Right lobe of liver (tissue), 4 donors: ENCODE measurements at regions not wholly inside any gene's neighbourhood (a gene's known extent, or its start where the extent isn't known, plus 50 kb on each side); places are given as distances from the start of the nearest gene placed in this dataset.

ENCODE experiments used
- POLR2A ChIP-seq: fragments of 450-650 bp; IDR thresholded peaks from one replicate; pipeline ENCODE4 v1.6.1; 2017; ENCODE audit warnings: antibody characterized with exemption, mild to moderate bottlenecking
- TF ChIP-seq, protein P1 (sequence below), 4 donors: fragments of 200-600 bp in 3 of 4; fragments of 450-650 bp in 1 of 4; IDR thresholded peaks; one replicate each; pipeline versions ENCODE4 v1.5.1 to v1.8.0; 2016 to 2022; ENCODE audit warnings: antibody characterized with exemption in 4 of 4, mild to moderate bottlenecking in 2 of 4
- donor health status: DM: no; HTN: no; CAD: no.
- donor health status: DM: no; HTN: no; CAD: no.
- donor health status: DM: no; HTN: yes; CAD: no.

DNA sequence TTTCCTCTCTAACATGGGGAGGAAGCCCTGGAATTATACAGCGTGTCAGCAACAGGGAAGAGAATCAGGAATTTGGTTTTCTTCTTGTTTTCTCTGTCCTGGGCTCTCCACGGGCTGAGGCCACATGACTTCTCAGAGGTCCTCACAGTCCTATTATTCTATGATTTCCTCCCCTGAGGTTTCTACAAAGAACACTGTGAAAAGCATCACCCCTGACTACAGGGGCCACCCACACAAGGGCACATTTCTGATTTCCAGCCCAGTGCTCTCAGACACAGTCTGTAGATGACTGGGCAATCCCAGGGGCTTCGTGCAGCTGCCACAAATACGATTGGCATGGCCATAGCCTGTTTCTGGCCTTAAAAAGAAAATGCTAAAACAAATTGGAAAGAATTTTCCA, 284.9 kb downstream of the CEMIP2 start:
- TF ChIP-seq POLR2A, result no peak
- TF ChIP-seq, protein P1, sequence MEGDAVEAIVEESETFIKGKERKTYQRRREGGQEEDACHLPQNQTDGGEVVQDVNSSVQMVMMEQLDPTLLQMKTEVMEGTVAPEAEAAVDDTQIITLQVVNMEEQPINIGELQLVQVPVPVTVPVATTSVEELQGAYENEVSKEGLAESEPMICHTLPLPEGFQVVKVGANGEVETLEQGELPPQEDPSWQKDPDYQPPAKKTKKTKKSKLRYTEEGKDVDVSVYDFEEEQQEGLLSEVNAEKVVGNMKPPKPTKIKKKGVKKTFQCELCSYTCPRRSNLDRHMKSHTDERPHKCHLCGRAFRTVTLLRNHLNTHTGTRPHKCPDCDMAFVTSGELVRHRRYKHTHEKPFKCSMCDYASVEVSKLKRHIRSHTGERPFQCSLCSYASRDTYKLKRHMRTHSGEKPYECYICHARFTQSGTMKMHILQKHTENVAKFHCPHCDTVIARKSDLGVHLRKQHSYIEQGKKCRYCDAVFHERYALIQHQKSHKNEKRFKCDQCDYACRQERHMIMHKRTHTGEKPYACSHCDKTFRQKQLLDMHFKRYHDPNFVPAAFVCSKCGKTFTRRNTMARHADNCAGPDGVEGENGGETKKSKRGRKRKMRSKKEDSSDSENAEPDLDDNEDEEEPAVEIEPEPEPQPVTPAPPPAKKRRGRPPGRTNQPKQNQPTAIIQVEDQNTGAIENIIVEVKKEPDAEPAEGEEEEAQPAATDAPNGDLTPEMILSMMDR (IDR thresholded peaks at IDR 0.05), result no peak
